Gastroesophageal sphincter (tissue), 3 donors: ENCODE measurements at regions not wholly inside any gene's neighbourhood (a gene's known extent, or its start where the extent isn't known, plus 50 kb on each side); places are given as distances from the start of the nearest gene placed in this dataset.

ENCODE experiments used
- CTCF ChIP-seq, 4 experiments: fragments of 200-600 bp in 2 of 4; fragments of 450-650 bp in 2 of 4; sonication (generic) in 1 of 4; IDR thresholded peaks; one replicate each; pipeline ENCODE4 v1.5.1; 2017 to 2019; ENCODE audit warnings: antibody characterized with exemption in 4 of 4, mild to moderate bottlenecking in 2 of 4, moderate library complexity in 2 of 4
- EP300 ChIP-seq: sonication (generic); formaldehyde crosslinking; IDR thresholded peaks from one replicate; pipeline ENCODE4 v1.6.1; 2017; ENCODE audit warnings: antibody characterized with exemption, mild to moderate bottlenecking
- POLR2AphosphoS5 ChIP-seq: sonication (generic); formaldehyde crosslinking; IDR thresholded peaks from one replicate; pipeline ENCODE4 v1.6.1; 2017; ENCODE audit warnings: antibody characterized with exemption

- no peak for TF ChIP-seq POLR2AphosphoS5
- no peak for TF ChIP-seq CTCF (IDR thresholded peaks at IDR 0.05)
- no peak for TF ChIP-seq EP300
Measured at GRCh38 chr6:112575309-112575834, 228.2 kb downstream of the RFPL4B start.
